ENCODE measurements at regions not wholly inside any gene's neighbourhood (a gene's known extent, or its start where the extent isn't known, plus 50 kb on each side); places are given as distances from the start of the nearest gene placed in this dataset.

- peak; percentile 57; the same call in 1 of the 2 replicates for TF ChIP-seq TEAD4 (IDR thresholded peaks at IDR 0.05; ENCODE audit: low read length)
- TF ChIP-seq TEAD4 (CRISPR knock-in tag; IDR thresholded peaks at IDR 0.05; ENCODE audit: borderline replicate concordance), result no peak
- TF ChIP-seq, protein P1, sequence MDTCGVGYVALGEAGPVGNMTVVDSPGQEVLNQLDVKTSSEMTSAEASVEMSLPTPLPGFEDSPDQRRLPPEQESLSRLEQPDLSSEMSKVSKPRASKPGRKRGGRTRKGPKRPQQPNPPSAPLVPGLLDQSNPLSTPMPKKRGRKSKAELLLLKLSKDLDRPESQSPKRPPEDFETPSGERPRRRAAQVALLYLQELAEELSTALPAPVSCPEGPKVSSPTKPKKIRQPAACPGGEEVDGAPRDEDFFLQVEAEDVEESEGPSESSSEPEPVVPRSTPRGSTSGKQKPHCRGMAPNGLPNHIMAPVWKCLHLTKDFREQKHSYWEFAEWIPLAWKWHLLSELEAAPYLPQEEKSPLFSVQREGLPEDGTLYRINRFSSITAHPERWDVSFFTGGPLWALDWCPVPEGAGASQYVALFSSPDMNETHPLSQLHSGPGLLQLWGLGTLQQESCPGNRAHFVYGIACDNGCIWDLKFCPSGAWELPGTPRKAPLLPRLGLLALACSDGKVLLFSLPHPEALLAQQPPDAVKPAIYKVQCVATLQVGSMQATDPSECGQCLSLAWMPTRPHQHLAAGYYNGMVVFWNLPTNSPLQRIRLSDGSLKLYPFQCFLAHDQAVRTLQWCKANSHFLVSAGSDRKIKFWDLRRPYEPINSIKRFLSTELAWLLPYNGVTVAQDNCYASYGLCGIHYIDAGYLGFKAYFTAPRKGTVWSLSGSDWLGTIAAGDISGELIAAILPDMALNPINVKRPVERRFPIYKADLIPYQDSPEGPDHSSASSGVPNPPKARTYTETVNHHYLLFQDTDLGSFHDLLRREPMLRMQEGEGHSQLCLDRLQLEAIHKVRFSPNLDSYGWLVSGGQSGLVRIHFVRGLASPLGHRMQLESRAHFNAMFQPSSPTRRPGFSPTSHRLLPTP (IDR thresholded peaks at IDR 0.05; ENCODE audit: borderline replicate concordance, extremely low read depth, insufficient read length), result no peak
- peak; percentile 61; the same call in 1 of the 2 replicates for TF ChIP-seq TCF3 (CRISPR knock-in tag; IDR thresholded peaks at IDR 0.05)
- no peak for TF ChIP-seq FOXO4 (CRISPR knock-in tag; IDR thresholded peaks at IDR 0.05)
- no peak for TF ChIP-seq TARDBP (IDR thresholded peaks at IDR 0.05)
- TF ChIP-seq TCFL5 (CRISPR knock-in tag; conservative IDR thresholded peaks at IDR 0.05), result no peak
These were observed 130.6 kb downstream of the TSN start (continued) for GRCh38 chr2:121886059-121886458.
